ENCODE measurements at regions not wholly inside any gene's neighbourhood (a gene's known extent, or its start where the extent isn't known, plus 50 kb on each side); places are given as distances from the start of the nearest gene placed in this dataset.

- no peak for ATAC-seq
- Mint-ChIP-seq H3K27me3 (ENCODE audit: low read depth) (no peaks in the 10 kb centered on the region), H3K27ac (no peak overlapping the region), H3K4me3 (no peak overlapping the region), H3K36me3 (ENCODE audit: low read depth) (no peaks in the 10 kb centered on the region), H3K9me3 (ENCODE audit: insufficient read depth) (no peaks in the 10 kb centered on the region), H3K4me1 (ENCODE audit: low read depth) (no peaks in the 10 kb centered on the region)
- POLR2A ChIA-PET: no interaction called here
- no peak for DNase-seq
- CTCF ChIA-PET: no interaction called here
Observed at GRCh38 chr17:72445055-72445991, 324.5 kb downstream of the SOX9 start.

- Mint-ChIP-seq H3K36me3 (ENCODE audit: low read depth) (no peaks in the 10 kb centered on the region), H3K4me1 (ENCODE audit: low read depth) (no peaks in the 10 kb centered on the region), H3K27ac (no peak overlapping the region), H3K9me3 (ENCODE audit: insufficient read depth) (no peaks in the 10 kb centered on the region), H3K4me3 (no peak overlapping the region), H3K27me3 (ENCODE audit: low read depth) (no peaks in the 10 kb centered on the region)
- POLR2A ChIA-PET: interaction anchor here (0.5 kb wide), 1 partner anchor 78 kb away, joined by 4 read pairs; no protein-coding TSS in a partner anchor
- ATAC-seq (no peak), DNase-seq (no peak)
- CTCF ChIA-PET: no interaction called here
Observed at GRCh38 chr17:72446118-72446517, 325.3 kb downstream of the SOX9 start.

- H3K27ac Mint-ChIP-seq: no peak overlapping the region
Observed at GRCh38 chr17:72446525-72447250, 325.9 kb downstream of the SOX9 start.

GRCh38 chr17:72447251-72447640, 326.4 kb downstream of the SOX9 start:
- Mint-ChIP-seq H3K27ac (no peak overlapping the region), H3K36me3 (ENCODE audit: low read depth) (no peaks in the 10 kb centered on the region), H3K4me1 (ENCODE audit: low read depth) (no peaks in the 10 kb centered on the region), H3K4me3 (no peak overlapping the region), H3K9me3 (ENCODE audit: insufficient read depth) (no peaks in the 10 kb centered on the region), H3K27me3 (ENCODE audit: low read depth) (no peaks in the 10 kb centered on the region)
- CTCF ChIA-PET: no interaction called here
- DNase-seq (no peak), ATAC-seq (no peak)
- POLR2A ChIA-PET: no interaction called here

More at GRCh38 chr17:72446525-72447250, 325.9 kb downstream of the SOX9 start:
- Mint-ChIP-seq H3K27me3 (ENCODE audit: low read depth) (no peaks in the 10 kb centered on the region), H3K4me3 (no peak overlapping the region), H3K9me3 (ENCODE audit: insufficient read depth) (no peaks in the 10 kb centered on the region), H3K4me1 (ENCODE audit: low read depth) (no peaks in the 10 kb centered on the region), H3K36me3 (ENCODE audit: low read depth) (no peaks in the 10 kb centered on the region)
- ATAC-seq: no peak
- ChIA-PET POLR2A (interaction anchor here (0.5 kb wide), 1 partner anchor 78 kb away, joined by 4 read pairs; no protein-coding TSS in a partner anchor), CTCF (no interaction called here)
- DNase-seq: no peak

GRCh38 chr17:72448019-72448418, 327.2 kb downstream of the SOX9 start:
- Mint-ChIP-seq H3K9me3 (ENCODE audit: insufficient read depth) (no peaks in the 10 kb centered on the region), H3K36me3 (ENCODE audit: low read depth) (no peaks in the 10 kb centered on the region), H3K27ac (no peak overlapping the region), H3K4me1 (ENCODE audit: low read depth) (no peaks in the 10 kb centered on the region), H3K27me3 (ENCODE audit: low read depth) (no peaks in the 10 kb centered on the region), H3K4me3 (no peak overlapping the region)
- POLR2A ChIA-PET: no interaction called here
- ATAC-seq (no peak), DNase-seq (no peak)
- CTCF ChIA-PET: no interaction called here

- no peak for DNase-seq
- ChIA-PET POLR2A (no interaction called here), CTCF (no interaction called here)
- H3K36me3 Mint-ChIP-seq (ENCODE audit: low read depth): no peaks in the 10 kb centered on the region
- H3K4me1 Mint-ChIP-seq (ENCODE audit: low read depth): no peaks in the 10 kb centered on the region
- H3K9me3 Mint-ChIP-seq (ENCODE audit: insufficient read depth): no peaks in the 10 kb centered on the region
- no peak overlapping the region for H3K4me3 Mint-ChIP-seq
- no peaks in the 10 kb centered on the region for H3K27me3 Mint-ChIP-seq (ENCODE audit: low read depth)
- no peak for ATAC-seq
- no peak overlapping the region for H3K27ac Mint-ChIP-seq
Observed at GRCh38 chr17:72452286-72453173, 331.7 kb downstream of the SOX9 start.

GRCh38 chr17:72454342-72454741, 333.5 kb downstream of the SOX9 start:
- ATAC-seq: no peak
- ChIA-PET CTCF (no interaction called here), POLR2A (no interaction called here)
- H3K4me1 Mint-ChIP-seq (ENCODE audit: low read depth): no peaks in the 10 kb centered on the region
- no peaks in the 10 kb centered on the region for H3K36me3 Mint-ChIP-seq (ENCODE audit: low read depth)
- H3K27me3 Mint-ChIP-seq (ENCODE audit: low read depth): no peaks in the 10 kb centered on the region
- H3K9me3 Mint-ChIP-seq (ENCODE audit: insufficient read depth): no peaks in the 10 kb centered on the region
- no peak overlapping the region for H3K4me3 Mint-ChIP-seq
- no peak overlapping the region for H3K27ac Mint-ChIP-seq
- DNase-seq: no peak

- no peaks in the 10 kb centered on the region for H3K36me3 Mint-ChIP-seq (ENCODE audit: low read depth)
- no peak for ATAC-seq
- ChIA-PET CTCF (no interaction called here), POLR2A (no interaction called here)
- no peaks in the 10 kb centered on the region for H3K27me3 Mint-ChIP-seq (ENCODE audit: low read depth)
- no peak overlapping the region for H3K27ac Mint-ChIP-seq
- DNase-seq: no peak
- H3K9me3 Mint-ChIP-seq (ENCODE audit: insufficient read depth): no peaks in the 10 kb centered on the region
- no peaks in the 10 kb centered on the region for H3K4me1 Mint-ChIP-seq (ENCODE audit: low read depth)
- no peak overlapping the region for H3K4me3 Mint-ChIP-seq
Observed at GRCh38 chr17:72455562-72455961, 334.7 kb downstream of the SOX9 start.

GRCh38 chr17:72456075-72456474, 335.3 kb downstream of the SOX9 start:
- CTCF ChIA-PET: no interaction called here
- ATAC-seq (no peak), DNase-seq (no peak)
- Mint-ChIP-seq H3K4me1 (ENCODE audit: low read depth) (no peaks in the 10 kb centered on the region), H3K27me3 (ENCODE audit: low read depth) (no peaks in the 10 kb centered on the region), H3K36me3 (ENCODE audit: low read depth) (no peaks in the 10 kb centered on the region), H3K9me3 (ENCODE audit: insufficient read depth) (no peaks in the 10 kb centered on the region), H3K4me3 (no peak overlapping the region), H3K27ac (no peak overlapping the region)
- POLR2A ChIA-PET: no interaction called here

- Mint-ChIP-seq H3K4me3 (no peak overlapping the region), H3K27ac (no peak overlapping the region), H3K27me3 (ENCODE audit: low read depth) (no peaks in the 10 kb centered on the region), H3K9me3 (ENCODE audit: insufficient read depth) (no peaks in the 10 kb centered on the region), H3K36me3 (ENCODE audit: low read depth) (no peaks in the 10 kb centered on the region), H3K4me1 (ENCODE audit: low read depth) (no peaks in the 10 kb centered on the region)
- ChIA-PET POLR2A (no interaction called here), CTCF (no interaction called here)
- no peak for ATAC-seq
- DNase-seq: no peak
Observed at GRCh38 chr17:72457712-72458111, 336.9 kb downstream of the SOX9 start.

- ChIA-PET POLR2A (no interaction called here), CTCF (no interaction called here)
- no peaks in the 10 kb centered on the region for H3K9me3 Mint-ChIP-seq (ENCODE audit: insufficient read depth)
- H3K4me1 Mint-ChIP-seq (ENCODE audit: low read depth): no peaks in the 10 kb centered on the region
- ATAC-seq: no peak
- H3K27ac Mint-ChIP-seq: no peak overlapping the region
- H3K4me3 Mint-ChIP-seq: no peak overlapping the region
- no peak for DNase-seq
- H3K36me3 Mint-ChIP-seq (ENCODE audit: low read depth): no peaks in the 10 kb centered on the region
- no peaks in the 10 kb centered on the region for H3K27me3 Mint-ChIP-seq (ENCODE audit: low read depth)
Observed at GRCh38 chr17:72458301-72458700, 337.5 kb downstream of the SOX9 start.

- ATAC-seq: no peak
Observed at GRCh38 chr17:72460711-72461110, 339.9 kb downstream of the SOX9 start.

More at GRCh38 chr17:72460711-72461110, 339.9 kb downstream of the SOX9 start:
- H3K4me1 Mint-ChIP-seq (ENCODE audit: low read depth): no peaks in the 10 kb centered on the region
- DNase-seq: no peak
- H3K9me3 Mint-ChIP-seq (ENCODE audit: insufficient read depth): no peaks in the 10 kb centered on the region
- no peaks in the 10 kb centered on the region for H3K36me3 Mint-ChIP-seq (ENCODE audit: low read depth)
- H3K4me3 Mint-ChIP-seq: no peak overlapping the region
- POLR2A ChIA-PET: no interaction called here
- H3K27me3 Mint-ChIP-seq (ENCODE audit: low read depth): no peaks in the 10 kb centered on the region
- CTCF ChIA-PET: no interaction called here
- H3K27ac Mint-ChIP-seq: no peak overlapping the region
